Subcutaneous abdominal adipose tissue (tissue), 5 donors: ENCODE measurements at regions not wholly inside any gene's neighbourhood (a gene's known extent, or its start where the extent isn't known, plus 50 kb on each side); places are given as distances from the start of the nearest gene placed in this dataset.
"Not testable (repeated sequence)": the region's sequence is repeated elsewhere in the genome, so short reads cannot be mapped to it uniquely, and the experiment has no call there.

Experiments
- H3K27ac ChIP-seq: one replicate; pipeline ENCODE4 v1.7.0; 2013; ENCODE audit warnings: low read depth, mild to moderate bottlenecking, inconsistent platforms, low read length, moderate library complexity
- H3K27me3 ChIP-seq, 5 donors: one replicate each; pipeline ENCODE4 v1.7.0; 2013; ENCODE audit warnings: low read length in 5 of 5, inconsistent platforms in 1 of 5; ENCODE audit not compliant: control insufficient read depth in 5 of 5, insufficient read depth in 4 of 5
- H3K36me3 ChIP-seq, 5 donors: one replicate each; pipeline ENCODE4 v1.7.0; 2013; ENCODE audit warnings: low read length in 5 of 5; ENCODE audit not compliant: control insufficient read depth in 5 of 5, insufficient read depth in 5 of 5
- H3K4me1 ChIP-seq, 5 donors: one replicate each; pipeline ENCODE4 v1.7.0; 2013; ENCODE audit warnings: low read length in 5 of 5, mild to moderate bottlenecking in 3 of 5, moderate library complexity in 1 of 5; ENCODE audit not compliant: control insufficient read depth in 5 of 5, insufficient read depth in 5 of 5
- H3K4me3 ChIP-seq, 5 donors: one replicate each; pipeline ENCODE4 v1.7.0; 2013; ENCODE audit warnings: low read length in 5 of 5, low read depth in 1 of 5
- H3K9ac ChIP-seq, 5 donors: one replicate each; pipeline ENCODE4 v1.7.0; 2013; ENCODE audit warnings: low read length in 5 of 5, mild to moderate bottlenecking in 4 of 5, moderate library complexity in 3 of 5
- H3K9me3 ChIP-seq, 5 donors: one replicate each; pipeline ENCODE4 v1.7.0; 2013; ENCODE audit warnings: low read length in 5 of 5; ENCODE audit not compliant: control insufficient read depth in 5 of 5
- donor health status: healthy.
- donor health status: healthy.
- donor health status: healthy.
- donor health status: healthy.
- donor health status: healthy.

GRCh38 chr5:13217636-13218035 lies 726.9 kb downstream of the DNAH5 start:
- Histone ChIP-seq H3K27ac (no peak overlapping the region), H3K9ac (no peak overlapping the region), H3K4me3 (no peak overlapping the region), H3K4me1 (peaks cover 0 to under 1% (median 0%) of the 10 kb centered on the region in 5 donors), H3K9me3 (no peaks in the 10 kb centered on the region), H3K36me3 (no peaks in the 10 kb centered on the region), H3K27me3 (no peaks in the 10 kb centered on the region)

DNA sequence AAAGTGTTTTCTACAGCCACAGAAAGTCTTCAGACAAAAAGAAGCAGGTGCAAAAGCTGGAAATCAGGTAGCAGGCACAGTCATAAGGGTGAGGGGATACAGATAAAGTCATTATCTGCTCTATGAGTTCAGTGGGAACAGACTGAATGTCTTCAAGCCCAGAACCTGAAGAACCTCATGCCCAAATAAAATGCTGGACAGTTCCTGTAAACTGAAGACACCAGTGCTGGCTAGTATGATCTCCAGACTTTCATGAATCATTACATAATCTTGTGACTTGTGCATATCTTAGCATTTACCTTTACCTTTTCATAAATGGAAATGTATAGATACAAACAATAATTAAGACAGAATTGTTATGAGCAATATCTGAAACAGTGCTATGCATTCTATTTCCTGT lies 728.7 kb downstream of the DNAH5 start:
- Histone ChIP-seq H3K36me3 (no peaks in the 10 kb centered on the region), H3K27ac (no peak overlapping the region), H3K4me1 (peaks cover 0 to 3% (median 0%) of the 10 kb centered on the region in 5 donors), H3K27me3 (no peaks in the 10 kb centered on the region), H3K9ac (no peak overlapping the region), H3K4me3 (no peak overlapping the region), H3K9me3 (no peaks in the 10 kb centered on the region)

DNA sequence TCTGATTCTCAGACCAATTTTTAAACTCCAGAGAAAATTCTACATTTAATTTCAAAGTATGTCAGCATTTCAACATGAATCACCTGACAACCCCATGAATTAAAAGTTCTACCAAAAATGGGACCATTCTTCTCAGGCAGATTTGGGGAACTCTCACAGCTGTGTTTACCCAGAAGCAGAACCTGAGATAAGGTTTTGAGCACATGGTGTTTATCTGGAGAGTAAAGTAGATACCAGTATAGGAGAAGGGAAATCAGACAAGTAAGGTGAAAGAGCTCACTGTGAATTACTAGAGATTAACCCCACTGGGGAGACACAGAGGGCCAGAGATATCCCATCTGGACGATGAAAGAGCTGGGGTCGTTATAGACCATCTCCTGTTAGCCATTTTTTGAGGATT lies 729.1 kb downstream of the DNAH5 start:
- H3K4me3 ChIP-seq = no peak overlapping the region
- no peak overlapping the region for H3K27ac ChIP-seq
- peaks cover 0 to 3% (median 0%) of the 10 kb centered on the region in 5 donors for H3K4me1 ChIP-seq
- H3K9ac ChIP-seq = no peak overlapping the region
- no peaks in the 10 kb centered on the region for H3K36me3 ChIP-seq
- H3K9me3 ChIP-seq = no peaks in the 10 kb centered on the region
- H3K27me3 ChIP-seq = no peaks in the 10 kb centered on the region

GRCh38 chr5:13214182-13214581 lies 730.3 kb downstream of the DNAH5 start:
- Histone ChIP-seq H3K9me3 (no peaks in the 10 kb centered on the region), H3K4me3 (no peak overlapping the region), H3K27ac (no peak overlapping the region), H3K9ac (no peak overlapping the region), H3K4me1 (peaks cover 0 to 3% (median 0%) of the 10 kb centered on the region in 5 donors), H3K27me3 (no peaks in the 10 kb centered on the region), H3K36me3 (no peaks in the 10 kb centered on the region)

- H3K27me3 ChIP-seq = no peaks in the 10 kb centered on the region
- H3K9me3 ChIP-seq = no peaks in the 10 kb centered on the region
- H3K4me1 ChIP-seq = peaks cover 0 to 3% (median 0%) of the 10 kb centered on the region in 5 donors
- no peak overlapping the region for H3K27ac ChIP-seq
- no peaks in the 10 kb centered on the region for H3K36me3 ChIP-seq
- no peak overlapping the region for H3K4me3 ChIP-seq
- H3K9ac ChIP-seq = no peak overlapping the region
Observed at GRCh38 chr5:13212886-13213285, 731.6 kb downstream of the DNAH5 start.

DNA sequence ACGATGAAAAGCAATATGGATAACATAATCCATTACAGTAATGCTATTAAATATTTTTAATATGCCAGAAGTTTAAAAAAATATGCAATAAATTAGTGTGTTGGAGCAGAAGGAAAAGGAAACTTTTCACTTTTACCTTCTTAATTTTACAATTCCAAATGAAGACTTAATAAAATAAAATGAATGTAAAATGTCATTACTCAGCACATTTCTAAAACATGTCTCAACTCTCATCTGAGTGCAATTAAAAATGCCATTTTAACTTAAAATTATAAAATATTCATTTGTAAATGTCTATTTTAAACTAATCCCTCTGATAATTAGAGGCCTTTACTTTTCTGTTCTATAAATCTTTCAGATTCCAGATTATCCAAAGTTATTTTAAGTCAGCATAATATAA lies 733.4 kb downstream of the DNAH5 start:
- Histone ChIP-seq H3K4me3 (no peak overlapping the region), H3K36me3 (no peaks in the 10 kb centered on the region), H3K9ac (no peak overlapping the region), H3K4me1 (peaks cover 0 to 3% (median 0%) of the 10 kb centered on the region in 5 donors), H3K27me3 (no peaks in the 10 kb centered on the region), H3K27ac (no peak overlapping the region), H3K9me3 (no peaks in the 10 kb centered on the region)

- Histone ChIP-seq H3K4me3 (no peak overlapping the region), H3K9me3 (peaks cover 0 to 9% (median 4%) of the 10 kb centered on the region in 5 donors), H3K4me1 (no peaks in the 10 kb centered on the region), H3K27ac (no peak overlapping the region), H3K36me3 (no peaks in the 10 kb centered on the region), H3K9ac (no peak overlapping the region), H3K27me3 (no peaks in the 10 kb centered on the region)
Observed at GRCh38 chr5:13207112-13207511, 737.4 kb downstream of the DNAH5 start.

DNA sequence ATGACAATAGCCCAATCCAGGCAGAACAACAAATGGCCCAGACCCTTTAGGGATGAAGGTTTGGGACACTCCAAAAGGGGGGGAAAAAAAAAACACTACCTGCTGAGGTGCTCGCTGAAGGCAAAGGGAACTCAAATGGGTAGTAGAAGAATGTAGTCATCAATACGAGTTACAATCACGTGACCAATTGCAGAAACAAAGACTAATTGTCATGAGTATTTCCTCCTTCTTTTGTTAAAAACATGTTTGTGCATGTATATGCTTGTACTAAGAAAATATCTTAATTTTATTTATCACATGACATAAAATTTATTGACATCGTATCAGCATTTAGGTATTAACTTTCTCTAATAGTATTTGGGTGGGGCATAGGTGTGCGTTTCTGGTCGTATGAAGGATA lies 743.5 kb downstream of the DNAH5 start:
- H3K9ac ChIP-seq = no peak overlapping the region
- H3K4me3 ChIP-seq = no peak overlapping the region
- H3K27ac ChIP-seq = no peak overlapping the region
- H3K27me3 ChIP-seq = peaks cover 0 to 3% (median 0%) of the 10 kb centered on the region in 5 donors
- no peaks in the 10 kb centered on the region for H3K4me1 ChIP-seq
- no peaks in the 10 kb centered on the region for H3K36me3 ChIP-seq
- H3K9me3 ChIP-seq = peaks cover 0 to 10% (median 7%) of the 10 kb centered on the region in 5 donors

- not testable (repeated sequence) for H3K27me3 ChIP-seq, H3K9me3 ChIP-seq, H3K9ac ChIP-seq, H3K4me3 ChIP-seq, H3K27ac ChIP-seq, H3K36me3 ChIP-seq, H3K4me1 ChIP-seq
Observed at GRCh38 chr5:13198226-13198625, 746.3 kb downstream of the DNAH5 start.

- H3K36me3 ChIP-seq = no peaks in the 10 kb centered on the region
- no peak overlapping the region for H3K9ac ChIP-seq
- H3K9me3 ChIP-seq = no peaks in the 10 kb centered on the region
- H3K27ac ChIP-seq = no peak overlapping the region
- H3K4me1 ChIP-seq = peaks cover 0 to 12% (median 0%) of the 10 kb centered on the region in 5 donors
- H3K4me3 ChIP-seq = no peak overlapping the region
- H3K27me3 ChIP-seq = no peaks in the 10 kb centered on the region
Observed at GRCh38 chr5:13189532-13189931, 755.0 kb downstream of the DNAH5 start.

- H3K27me3 ChIP-seq = no peaks in the 10 kb centered on the region
- no peaks in the 10 kb centered on the region for H3K36me3 ChIP-seq
- peaks cover 0 to 3% (median 0%) of the 10 kb centered on the region in 5 donors for H3K9me3 ChIP-seq
- no peak overlapping the region for H3K9ac ChIP-seq
- peaks cover 0 to 12% (median 0%) of the 10 kb centered on the region in 5 donors for H3K4me1 ChIP-seq
- H3K4me3 ChIP-seq = no peak overlapping the region
- no peak overlapping the region for H3K27ac ChIP-seq
Observed at GRCh38 chr5:13188371-13188770, 756.1 kb downstream of the DNAH5 start.
